GM18870 (cell line): ENCODE measurements at regions not wholly inside any gene's neighbourhood (a gene's known extent, or its start where the extent isn't known, plus 50 kb on each side); places are given as distances from the start of the nearest gene placed in this dataset.

Experiments
- ATAC-seq: cut with Tn5 transposase; IDR thresholded peaks from one replicate; pipeline ENCODE4 v1.9.1; 2021; ENCODE audit warnings: moderate library complexity; ENCODE audit not compliant: unreplicated experiment

DNA sequence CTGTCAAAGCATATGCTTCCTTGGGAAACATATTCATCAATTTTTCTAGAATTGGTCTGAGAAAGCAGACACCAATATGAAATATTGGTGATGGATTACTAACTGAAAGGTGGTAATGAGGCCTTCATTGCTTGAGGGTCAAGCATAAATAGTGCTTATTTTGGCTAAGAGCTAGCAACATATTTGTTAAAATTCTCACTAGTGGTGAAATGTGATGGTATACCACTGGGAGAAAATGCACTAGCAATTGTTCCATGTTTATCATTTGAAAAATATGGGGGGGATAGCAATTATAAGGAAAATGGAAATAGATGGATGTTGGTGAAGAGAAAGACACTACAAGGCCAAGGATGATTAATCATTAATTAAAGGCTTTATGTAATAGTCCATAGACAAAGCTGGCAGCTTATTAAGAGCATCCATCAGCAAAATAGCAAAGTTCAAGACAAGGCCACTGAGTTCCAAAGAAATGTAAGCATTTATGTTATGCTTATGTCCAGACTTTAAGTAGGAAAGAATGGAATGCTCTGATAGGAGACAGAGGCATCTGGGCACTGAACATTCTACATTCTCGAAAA is 253.7 kb upstream of the PRDM9 start:
- no peak for ATAC-seq

DNA sequence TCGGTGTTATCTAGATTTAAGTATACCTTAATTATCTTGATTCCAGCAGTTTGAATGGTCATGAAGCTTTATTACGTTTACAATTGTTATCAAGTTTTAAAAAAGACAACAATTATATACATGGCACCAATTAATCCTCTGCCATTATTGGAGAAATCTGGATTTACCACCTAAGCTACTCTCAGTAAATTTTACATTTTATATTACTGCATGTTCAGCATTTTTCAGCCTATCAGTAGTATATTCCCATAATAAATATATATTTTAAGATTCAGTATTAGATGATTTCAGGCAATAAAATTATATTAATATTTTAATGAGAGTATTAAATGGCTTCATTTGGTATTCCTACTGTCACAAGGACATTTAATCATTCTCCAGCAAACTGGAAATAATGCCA is 264.5 kb upstream of the PRDM9 start:
- no peak for ATAC-seq

DNA sequence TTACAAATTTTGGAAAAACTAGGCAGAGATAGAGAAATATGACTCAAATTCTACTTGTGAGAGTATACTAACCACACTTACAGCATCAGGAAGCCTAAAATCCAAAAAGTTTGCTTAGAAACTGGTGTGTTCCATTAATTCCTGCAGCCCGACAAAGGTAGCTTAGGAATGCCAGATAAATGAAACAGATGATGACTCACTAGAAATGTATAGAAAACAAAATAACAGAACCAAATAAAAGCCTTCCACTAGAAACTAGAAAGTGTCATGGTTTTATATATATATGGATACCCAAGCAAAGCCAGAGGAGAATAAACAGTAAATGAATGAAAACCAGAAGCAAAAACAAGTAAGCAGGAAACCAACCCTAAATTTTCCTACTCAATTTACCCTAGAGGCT is 272.2 kb upstream of the PRDM9 start:
- no peak for ATAC-seq

DNA sequence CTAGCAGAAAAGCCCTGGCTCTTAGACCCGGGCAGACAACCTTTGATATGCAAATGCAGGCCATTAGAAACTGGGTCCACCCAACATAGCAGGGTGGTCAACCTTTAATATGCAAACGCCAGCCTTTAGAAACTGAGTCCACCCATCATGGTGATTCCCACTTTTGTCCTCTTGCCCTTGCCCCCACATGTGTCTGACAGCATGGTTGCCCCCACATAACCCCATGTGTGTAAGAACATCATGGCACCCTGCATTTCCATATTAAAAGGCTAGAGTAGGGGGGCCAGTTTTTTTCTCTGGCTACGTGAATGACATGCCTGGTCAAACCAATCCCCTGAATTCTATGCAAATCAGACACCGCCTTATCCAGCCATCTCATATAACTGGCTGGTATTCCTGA is 273.2 kb upstream of the PRDM9 start:
- no peak for ATAC-seq

DNA sequence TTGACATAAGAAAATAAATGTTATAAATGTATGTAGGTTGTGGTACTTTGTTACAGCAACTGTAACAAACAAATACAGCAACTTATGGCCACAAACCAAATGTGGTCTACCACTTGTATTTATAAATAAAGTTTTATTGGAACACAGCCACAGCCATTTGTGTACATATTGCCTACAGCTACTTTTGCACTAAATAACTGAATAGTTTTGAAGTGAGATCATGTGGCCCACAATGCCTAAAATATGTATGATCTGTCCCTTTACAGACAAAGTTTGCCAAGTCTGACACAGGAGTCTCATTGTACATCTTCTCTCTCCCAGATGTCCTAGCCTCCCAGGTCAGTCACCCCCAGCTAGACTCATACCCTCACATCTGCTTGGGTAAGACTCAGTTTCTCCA is 283.6 kb upstream of the PRDM9 start:
- no peak for ATAC-seq

GRCh38 chr5:23221831-23222230 is 285.6 kb upstream of the PRDM9 start:
- no peak for ATAC-seq

- ATAC-seq: no peak
Measured at GRCh38 chr5:23217159-23217558, 290.2 kb upstream of the PRDM9 start.

GRCh38 chr5:23216345-23216744 is 291.1 kb upstream of the PRDM9 start:
- ATAC-seq: no peak

- peak; percentile 91 for ATAC-seq
Measured at GRCh38 chr5:23208959-23209431, 298.4 kb upstream of the PRDM9 start.

DNA sequence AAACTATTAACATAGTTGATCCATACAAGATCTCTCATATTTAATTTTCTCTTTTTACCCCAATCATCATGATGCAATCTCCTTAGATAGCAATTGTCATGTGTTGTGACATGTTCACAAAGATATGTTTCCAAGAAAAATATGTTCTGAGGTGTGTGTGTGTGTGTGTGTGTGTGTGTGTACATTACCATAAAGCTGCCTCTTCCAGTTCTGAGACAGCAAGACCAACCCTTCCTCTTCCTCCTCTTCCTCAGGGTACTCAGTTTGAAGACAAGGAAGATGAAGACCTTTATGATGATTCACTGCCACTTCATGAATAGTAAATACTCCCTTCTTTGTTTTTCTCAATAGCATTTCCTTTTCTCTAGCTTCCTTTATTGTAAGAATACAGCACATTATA is 303.3 kb upstream of the PRDM9 start:
- no peak for ATAC-seq

DNA sequence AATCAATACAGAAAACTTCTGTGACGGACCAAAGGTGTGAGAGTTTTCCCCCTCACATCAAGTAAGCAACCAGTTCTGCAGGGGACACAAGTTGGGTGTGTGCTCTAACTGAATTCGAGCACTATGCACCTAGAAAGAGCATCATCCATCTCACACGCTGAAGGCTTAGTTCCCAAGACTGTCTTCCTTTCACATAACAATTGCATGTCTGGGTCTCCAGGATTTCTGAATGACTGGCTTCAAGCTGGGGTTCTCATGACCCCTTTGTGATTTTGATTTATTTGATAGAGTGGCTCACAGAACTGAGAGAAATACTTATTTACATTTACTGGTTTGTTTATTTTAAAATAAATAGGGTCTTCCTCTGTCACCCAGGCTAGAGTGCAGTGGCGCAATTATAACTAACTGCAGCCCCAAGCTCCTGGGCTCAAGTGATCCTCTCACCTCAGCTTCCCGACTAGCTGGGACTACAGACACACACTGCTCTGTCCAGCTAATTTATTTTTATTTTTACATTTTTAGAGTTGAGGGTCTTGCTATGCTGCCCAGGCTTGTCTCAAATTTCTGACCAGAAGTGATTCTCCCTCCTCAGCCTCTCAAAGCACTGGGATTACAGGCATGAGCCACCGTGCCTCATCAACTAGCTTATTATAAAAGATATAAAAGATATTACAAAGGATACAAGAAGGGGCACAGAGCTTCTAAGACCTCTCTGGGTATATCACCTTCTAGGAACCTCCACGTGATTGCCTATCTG is 316.7 kb upstream of the CDH12 start:
- ATAC-seq: no peak

- no peak for ATAC-seq
Measured at GRCh38 chr5:23164971-23165370, 311.8 kb upstream of the CDH12 start.

GRCh38 chr5:23158179-23158578 is 305.0 kb upstream of the CDH12 start:
- ATAC-seq: no peak

- no peak for ATAC-seq
Measured at GRCh38 chr5:23157716-23158115, 304.6 kb upstream of the CDH12 start.

DNA sequence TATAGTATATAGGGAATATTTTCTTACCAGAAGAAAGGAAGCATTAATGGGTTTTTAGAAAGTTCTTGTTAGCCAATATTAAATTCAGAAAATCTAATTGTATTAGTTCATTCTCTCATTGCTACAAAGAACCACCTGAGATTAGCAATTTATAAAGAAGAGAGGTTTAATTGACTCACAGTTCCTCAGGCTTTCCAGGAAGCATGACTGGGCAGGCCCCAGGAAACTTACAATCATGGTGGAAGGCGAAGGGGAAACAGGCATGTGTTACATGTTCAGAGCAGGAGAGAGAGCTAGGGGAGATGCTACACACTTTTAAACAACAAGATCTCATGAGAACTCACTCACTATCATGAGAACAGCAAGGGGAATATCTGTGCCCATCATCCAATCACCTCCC is 304.0 kb upstream of the CDH12 start:
- ATAC-seq: no peak

DNA sequence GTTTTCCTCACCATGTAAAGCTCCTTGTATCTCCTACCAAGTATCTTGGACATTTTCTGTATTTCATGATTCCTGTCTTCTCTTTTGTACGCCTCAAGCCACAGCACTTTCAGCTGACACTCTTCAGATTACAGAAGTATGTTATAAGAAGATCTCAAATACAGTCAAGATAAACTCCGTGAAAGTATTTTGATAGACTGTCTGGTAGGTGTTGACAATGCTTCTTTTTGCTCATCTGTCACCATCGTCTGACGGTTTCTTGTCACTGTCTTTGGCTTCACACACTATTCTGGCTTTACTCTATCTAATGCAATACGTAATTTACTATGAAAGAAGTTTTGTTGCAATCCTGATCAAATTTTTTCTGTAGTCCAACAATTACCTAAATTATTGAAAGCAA is 294.5 kb upstream of the CDH12 start:
- ATAC-seq: no peak

DNA sequence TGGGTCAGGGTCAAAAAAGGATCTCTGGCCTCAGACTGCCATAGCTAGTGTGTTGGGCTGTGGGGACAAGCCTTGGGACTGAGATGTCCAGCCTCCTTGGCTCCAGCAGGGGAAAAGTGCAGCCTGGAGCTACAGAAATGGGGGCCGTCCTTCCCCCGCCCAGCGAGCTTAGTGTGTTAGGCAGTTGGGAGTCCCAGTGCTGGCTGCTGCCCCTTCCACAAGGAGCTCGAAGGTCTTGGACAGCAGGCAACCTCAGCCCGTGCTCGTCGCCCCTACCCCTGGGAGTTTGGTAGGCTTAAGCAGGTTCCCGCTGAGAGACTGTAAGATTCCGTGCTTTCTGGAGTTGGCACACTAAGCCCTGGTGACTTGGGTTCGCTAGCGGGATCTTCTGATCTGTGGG is 293.0 kb upstream of the CDH12 start:
- ATAC-seq: no peak

DNA sequence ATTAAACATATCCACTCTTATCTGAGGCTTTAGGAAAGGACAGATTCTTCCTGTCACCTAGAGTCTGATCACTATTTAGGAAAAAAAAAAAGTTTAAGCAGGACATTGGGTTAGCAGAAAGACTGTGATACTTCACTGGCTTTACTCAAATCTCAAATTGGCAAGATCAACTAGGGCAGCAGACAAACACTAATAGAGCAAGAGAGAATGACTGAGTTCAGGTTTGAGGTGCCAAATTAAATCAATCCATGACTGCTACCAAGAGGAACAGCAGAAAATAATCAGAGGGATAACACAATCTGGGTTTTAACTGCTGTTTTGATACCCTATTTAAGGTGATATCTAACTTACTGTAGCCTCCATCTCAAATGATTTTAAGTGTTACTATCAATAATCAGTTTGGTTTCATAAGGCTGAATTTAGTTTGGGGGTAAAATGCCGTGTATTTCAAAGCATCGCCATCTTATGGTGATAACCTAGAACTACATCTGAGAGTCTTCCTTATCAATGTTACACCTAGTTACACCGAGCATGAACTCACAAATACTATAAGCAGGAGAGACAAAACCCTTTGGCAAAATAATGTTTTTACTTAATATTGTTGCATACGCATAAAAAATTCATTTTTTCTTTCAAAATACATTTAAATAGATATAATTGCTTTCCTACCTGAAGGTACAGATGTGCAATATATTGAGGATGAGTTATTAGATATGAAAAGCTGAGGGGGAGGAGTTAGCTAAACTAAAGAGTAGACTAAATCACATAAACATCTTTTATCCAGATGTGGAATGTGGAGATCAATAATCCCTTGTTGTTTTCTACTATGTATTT is 286.4 kb upstream of the CDH12 start:
- no peak for ATAC-seq

DNA sequence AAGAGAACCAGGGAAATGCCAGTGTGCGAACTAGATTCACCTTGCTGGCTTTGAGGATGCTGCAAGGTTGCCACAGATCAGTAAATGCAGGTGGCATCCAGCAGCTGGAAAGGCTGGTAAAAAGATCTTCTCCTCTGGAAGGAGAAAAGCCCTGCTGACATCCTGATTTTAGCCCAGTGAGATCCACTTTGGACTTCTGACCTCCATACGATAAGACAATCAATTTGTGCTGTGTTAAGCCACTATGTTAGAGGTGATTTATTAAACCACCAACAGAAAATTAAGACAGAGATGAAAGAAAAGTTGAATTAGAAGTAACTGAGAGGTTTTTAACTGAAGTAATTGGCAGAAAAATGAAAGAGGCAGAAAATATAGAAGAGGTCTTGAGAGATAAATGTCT is 283.8 kb upstream of the CDH12 start:
- ATAC-seq: no peak

GRCh38 chr5:23132231-23132630 is 279.1 kb upstream of the CDH12 start:
- ATAC-seq: no peak

- ATAC-seq: no peak
Measured at GRCh38 chr5:23112237-23112636, 259.1 kb upstream of the CDH12 start.

GRCh38 chr5:23105021-23105420 is 251.9 kb upstream of the CDH12 start:
- ATAC-seq: no peak
